Lung (tissue), 11 donors: ENCODE measurements at regions not wholly inside any gene's neighbourhood (a gene's known extent, or its start where the extent isn't known, plus 50 kb on each side); places are given as distances from the start of the nearest gene placed in this dataset.

Experiments used
- ATAC-seq: fragments of 200-7000 bp; cut with Tn5 transposase; one replicate; pipeline ENCODE4 v1.9.1; 2020; ENCODE audit warnings: moderate number of reproducible peaks; ENCODE audit not compliant: insufficient read depth, low FRiP score
- DNase-seq, 3 donors: peaks; one replicate each; pipeline ENCODE4 v3.0.0-alpha.2; 2013 to 2017
- H3K27ac ChIP-seq, 2 donors: one replicate each; pipeline ENCODE4 v1.5.1; 2013; ENCODE audit warnings: mild to moderate bottlenecking in 2 of 2, moderate library complexity in 2 of 2, control low read depth in 1 of 2, inconsistent platforms in 1 of 2, low read depth in 1 of 2, low read length in 1 of 2
- H3K27me3 ChIP-seq, 3 donors: one replicate each; pipeline ENCODE4 v1.5.1; 2013; ENCODE audit warnings: low read length in 2 of 3; ENCODE audit not compliant: control insufficient read depth in 3 of 3, insufficient read depth in 3 of 3
- H3K36me3 ChIP-seq, 4 donors: one replicate each; pipeline ENCODE4 v1.5.1; 2013; ENCODE audit warnings: low read length in 4 of 4, mild to moderate bottlenecking in 1 of 4, moderate library complexity in 1 of 4; ENCODE audit not compliant: control insufficient read depth in 4 of 4, insufficient read depth in 4 of 4
- H3K4me1 ChIP-seq, 5 donors: one replicate each; pipeline ENCODE4 v1.5.1; 2013; ENCODE audit warnings: low read length in 5 of 5, mild to moderate bottlenecking in 2 of 5, moderate library complexity in 1 of 5; ENCODE audit not compliant: control insufficient read depth in 5 of 5, insufficient read depth in 5 of 5
- H3K4me3 ChIP-seq: one replicate; pipeline ENCODE4 v1.5.1; 2013; ENCODE audit warnings: mild to moderate bottlenecking, control low read depth, moderate library complexity
- H3K9ac ChIP-seq, 2 donors: one replicate each; pipeline ENCODE4 v1.5.1; 2013; ENCODE audit warnings: low read length in 2 of 2, control low read depth in 1 of 2; ENCODE audit not compliant: insufficient read depth in 1 of 2
- H3K9me3 ChIP-seq, 4 donors: one replicate each; pipeline ENCODE4 v1.5.1; 2013; ENCODE audit warnings: low read length in 3 of 4, mild to moderate bottlenecking in 1 of 4, moderate library complexity in 1 of 4; ENCODE audit not compliant: control insufficient read depth in 4 of 4, insufficient read depth in 3 of 4
- CTCF ChIP-seq: IDR thresholded peaks from 2 replicates; pipeline ENCODE4 v1.5.1; 2012; ENCODE audit warnings: mild to moderate bottlenecking; ENCODE audit errors: control extremely low read depth, extremely low read depth
- WGBS, 2 donors: extraction: QIAGEN DNeasy Blood & Tissue Kit; methylation state at CpG; one replicate each; pipeline ENCODE4 v1.1.7; 2013; 5-methylcytosine and 5-hydroxymethylcytosine counted together
- donor health status: control.
- donor health status: control.
- donor health status: Bipolar disorder and iron deficiency.
- donor health status: healthy.
- donor health status: DM: yes; HTN: yes; CAD: no.

DNA sequence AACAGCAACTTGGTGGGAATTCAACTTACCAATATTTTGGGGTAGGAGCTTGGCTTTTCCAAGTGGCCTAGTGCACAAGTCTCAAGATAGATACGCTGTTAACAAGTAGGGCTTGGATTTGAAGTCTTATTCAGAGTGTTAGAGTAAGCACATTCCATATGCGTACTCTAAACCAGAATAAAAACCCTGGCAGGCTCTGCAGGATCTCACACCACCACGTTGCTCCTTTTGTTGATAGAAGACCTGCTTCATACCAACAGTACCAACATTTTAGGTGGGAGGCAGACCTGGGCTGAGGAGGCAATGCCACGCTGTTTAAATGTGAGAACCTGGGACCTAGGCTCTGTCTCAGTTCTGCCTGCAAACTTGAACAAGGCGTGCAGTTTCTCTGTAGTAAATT lies 214.0 kb downstream of the RNF144A start:
- ATAC-seq (no peak), DNase-seq (peak in 1 of 3 donors; percentile 20)
- Histone ChIP-seq H3K9ac (no peak overlapping the region), H3K4me1 (no peaks in the 10 kb centered on the region), H3K27ac (no peak overlapping the region), H3K36me3 (no peaks in the 10 kb centered on the region), H3K9me3 (no peaks in the 10 kb centered on the region), H3K4me3 (no peak overlapping the region), H3K27me3 (no peaks in the 10 kb centered on the region)
- WGBS, 2 donors: 80 to 87% methylated on average over 5 of the region's 5 CpGs
- TF ChIP-seq CTCF: no peak

DNA sequence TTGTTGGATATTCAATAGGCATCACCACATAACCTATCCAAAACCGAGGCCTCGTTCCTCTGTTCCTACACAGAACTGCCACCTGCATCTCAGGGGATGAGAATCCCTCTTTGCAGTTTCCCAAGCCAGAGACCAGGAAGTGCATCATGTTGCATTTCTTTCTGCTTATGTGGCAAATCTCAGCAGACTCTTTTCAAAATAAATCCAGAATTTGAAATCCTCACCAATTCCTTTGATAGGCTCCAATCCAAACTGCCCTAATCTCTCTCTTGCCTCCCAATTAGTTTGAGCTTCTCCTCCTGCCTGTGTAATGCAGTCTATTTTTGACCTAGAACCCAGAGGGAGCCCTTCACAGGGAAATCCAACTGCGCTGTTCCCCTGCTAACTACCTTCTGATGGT lies 215.5 kb downstream of the RNF144A start:
- no peak for TF ChIP-seq CTCF
- ATAC-seq (no peak), DNase-seq (no peak)
- no peak overlapping the region for H3K27ac ChIP-seq
- no peaks in the 10 kb centered on the region for H3K4me1 ChIP-seq
- H3K36me3 ChIP-seq: no peaks in the 10 kb centered on the region
- no peaks in the 10 kb centered on the region for H3K9me3 ChIP-seq
- H3K9ac ChIP-seq: no peak overlapping the region
- no peak overlapping the region for H3K4me3 ChIP-seq
- H3K27me3 ChIP-seq: no peaks in the 10 kb centered on the region
- WGBS, 2 donors: 95 to 96% methylated on average over 3 of the region's 3 CpGs

DNA sequence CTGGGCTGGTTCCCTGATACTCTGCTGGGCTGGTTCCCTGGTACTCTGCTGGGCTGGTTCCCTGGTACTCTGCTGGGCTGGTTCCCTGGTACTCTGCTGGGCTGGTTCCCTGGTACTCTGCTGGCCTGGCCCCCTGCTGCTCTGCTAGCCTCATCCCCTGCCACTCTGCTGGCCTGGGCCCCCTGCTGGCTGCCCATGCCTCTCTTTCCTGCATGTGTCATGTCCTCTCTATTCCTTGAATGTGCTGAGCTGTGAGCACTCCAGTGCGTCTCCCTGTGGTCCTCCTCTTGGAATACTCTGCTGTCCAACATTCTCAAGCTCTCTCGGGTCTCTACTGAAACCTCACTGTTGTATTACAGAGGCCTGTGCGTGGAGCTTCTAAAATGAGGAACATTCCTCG lies 216.3 kb downstream of the RNF144A start:
- H3K27ac ChIP-seq: no peak overlapping the region
- no peak for DNase-seq
- H3K9me3 ChIP-seq: no peaks in the 10 kb centered on the region
- no peaks in the 10 kb centered on the region for H3K36me3 ChIP-seq
- no peaks in the 10 kb centered on the region for H3K27me3 ChIP-seq
- no peak overlapping the region for H3K9ac ChIP-seq
- no peak overlapping the region for H3K4me3 ChIP-seq
- TF ChIP-seq CTCF: no peak
- ATAC-seq: no peak
- no peaks in the 10 kb centered on the region for H3K4me1 ChIP-seq
- WGBS, 2 donors: 89 to 94% methylated on average over 4 of the region's 4 CpGs

GRCh38 chr2:7140306-7140705 lies 223.1 kb downstream of the RNF144A start:
- TF ChIP-seq CTCF: no peak
- ATAC-seq: no peak
- Histone ChIP-seq H3K36me3 (no peaks in the 10 kb centered on the region), H3K4me3 (no peak overlapping the region), H3K27ac (no peak overlapping the region), H3K27me3 (no peaks in the 10 kb centered on the region), H3K9me3 (peaks cover 0 to 7% (median under 1%) of the 10 kb centered on the region in 4 donors), H3K4me1 (no peaks in the 10 kb centered on the region), H3K9ac (no peak overlapping the region)
- no peak for DNase-seq
- WGBS, 2 donors: 63 to 71% methylated on average over 1 of the region's 1 CpG
